Lower leg skin (tissue), 3 donors: ENCODE measurements at regions not wholly inside any gene's neighbourhood (a gene's known extent, or its start where the extent isn't known, plus 50 kb on each side); places are given as distances from the start of the nearest gene placed in this dataset.

Source experiments
- POLR2A ChIP-seq, 2 donors: fragments of 450-650 bp; IDR thresholded peaks; one replicate each; pipeline ENCODE4 v1.6.1; 2016 to 2017; ENCODE audit warnings: antibody characterized with exemption in 2 of 2, mild to moderate bottlenecking in 1 of 2, moderate library complexity in 1 of 2
- TF ChIP-seq, protein P1 (sequence below), 3 donors: fragments of 450-650 bp; IDR thresholded peaks; one replicate each; pipeline ENCODE4 v1.5.1; 2016; ENCODE audit warnings: antibody characterized with exemption in 3 of 3, mild to moderate bottlenecking in 3 of 3, moderate library complexity in 2 of 3

DNA sequence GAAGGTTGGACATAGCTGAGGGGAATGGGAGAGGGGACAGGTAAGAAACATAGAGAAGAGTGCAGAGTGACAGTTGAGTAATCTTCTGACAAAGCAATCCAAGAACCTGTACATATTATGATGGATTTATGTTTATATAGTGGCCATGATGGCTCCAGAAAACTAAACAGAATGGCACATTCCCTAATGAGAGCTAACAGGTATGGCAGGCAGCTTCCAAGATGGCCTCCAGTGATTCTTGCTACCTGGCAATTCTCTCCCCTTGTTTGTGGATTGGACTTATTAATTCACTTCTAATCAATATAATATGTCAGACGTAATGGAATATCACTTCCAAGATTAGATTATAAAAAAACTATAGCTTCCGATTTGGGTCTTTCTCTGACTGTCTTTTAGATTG, 359.5 kb downstream of the DTHD1 start:
- TF ChIP-seq, protein P1, sequence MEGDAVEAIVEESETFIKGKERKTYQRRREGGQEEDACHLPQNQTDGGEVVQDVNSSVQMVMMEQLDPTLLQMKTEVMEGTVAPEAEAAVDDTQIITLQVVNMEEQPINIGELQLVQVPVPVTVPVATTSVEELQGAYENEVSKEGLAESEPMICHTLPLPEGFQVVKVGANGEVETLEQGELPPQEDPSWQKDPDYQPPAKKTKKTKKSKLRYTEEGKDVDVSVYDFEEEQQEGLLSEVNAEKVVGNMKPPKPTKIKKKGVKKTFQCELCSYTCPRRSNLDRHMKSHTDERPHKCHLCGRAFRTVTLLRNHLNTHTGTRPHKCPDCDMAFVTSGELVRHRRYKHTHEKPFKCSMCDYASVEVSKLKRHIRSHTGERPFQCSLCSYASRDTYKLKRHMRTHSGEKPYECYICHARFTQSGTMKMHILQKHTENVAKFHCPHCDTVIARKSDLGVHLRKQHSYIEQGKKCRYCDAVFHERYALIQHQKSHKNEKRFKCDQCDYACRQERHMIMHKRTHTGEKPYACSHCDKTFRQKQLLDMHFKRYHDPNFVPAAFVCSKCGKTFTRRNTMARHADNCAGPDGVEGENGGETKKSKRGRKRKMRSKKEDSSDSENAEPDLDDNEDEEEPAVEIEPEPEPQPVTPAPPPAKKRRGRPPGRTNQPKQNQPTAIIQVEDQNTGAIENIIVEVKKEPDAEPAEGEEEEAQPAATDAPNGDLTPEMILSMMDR (IDR thresholded peaks at IDR 0.05): no peak
- no peak for TF ChIP-seq POLR2A (IDR thresholded peaks at IDR 0.05)
